ENCODE measurements at regions not wholly inside any gene's neighbourhood (a gene's known extent, or its start where the extent isn't known, plus 50 kb on each side); places are given as distances from the start of the nearest gene placed in this dataset.

- TF ChIP-seq CHD7 (IDR thresholded peaks at IDR 0.05; ENCODE audit: insufficient replicate concordance, low read length) (no peak), NRF1 (IDR thresholded peaks at IDR 0.05; ENCODE audit: low read depth, low read length) (no peak), MAFK (IDR thresholded peaks at IDR 0.05; ENCODE audit: low read depth, low read length) (no peak), RNF2 (IDR thresholded peaks at IDR 0.05; ENCODE audit: borderline replicate concordance, low read depth, low read length, missing control alignments, poor library complexity, severe bottlenecking) (no peak), CHD1 (IDR thresholded peaks at IDR 0.05; ENCODE audit: low read depth, low read length) (no peak), RFX5 (IDR thresholded peaks at IDR 0.05; ENCODE audit: borderline replicate concordance, low read depth, low read length) (no peak), BRCA1 (IDR thresholded peaks at IDR 0.05; ENCODE audit: low read depth, low read length) (no peak), CHD2 (IDR thresholded peaks at IDR 0.05; ENCODE audit: low read length) (no peak), SIX5 (IDR thresholded peaks at IDR 0.05; ENCODE audit: low read depth, low read length) (no peak), MAX (IDR thresholded peaks at IDR 0.05) (no peak), BCL11A (IDR thresholded peaks at IDR 0.05; ENCODE audit: low read depth in 2 of 2, low read length in 2 of 2) (no peak), EGR1 (IDR thresholded peaks at IDR 0.05; ENCODE audit: borderline replicate concordance, low read depth, low read length) (no peak)
These were observed 1313.9 kb downstream of the TMEM121 start (continued) for GRCh38 chr14:106840258-106840657.

All from H1 (cell line).